GM18907 (cell line): ENCODE measurements at regions not wholly inside any gene's neighbourhood (a gene's known extent, or its start where the extent isn't known, plus 50 kb on each side); places are given as distances from the start of the nearest gene placed in this dataset.

Experiments
- ATAC-seq: cut with Tn5 transposase; IDR thresholded peaks from one replicate; pipeline ENCODE4 v1.9.1; 2021; ENCODE audit warnings: mild to moderate bottlenecking, moderate library complexity; ENCODE audit not compliant: unreplicated experiment

- ATAC-seq: no peak
Measured at GRCh38 chr16:80427795-80428194, 113.0 kb upstream of the DYNLRB2 start.

DNA sequence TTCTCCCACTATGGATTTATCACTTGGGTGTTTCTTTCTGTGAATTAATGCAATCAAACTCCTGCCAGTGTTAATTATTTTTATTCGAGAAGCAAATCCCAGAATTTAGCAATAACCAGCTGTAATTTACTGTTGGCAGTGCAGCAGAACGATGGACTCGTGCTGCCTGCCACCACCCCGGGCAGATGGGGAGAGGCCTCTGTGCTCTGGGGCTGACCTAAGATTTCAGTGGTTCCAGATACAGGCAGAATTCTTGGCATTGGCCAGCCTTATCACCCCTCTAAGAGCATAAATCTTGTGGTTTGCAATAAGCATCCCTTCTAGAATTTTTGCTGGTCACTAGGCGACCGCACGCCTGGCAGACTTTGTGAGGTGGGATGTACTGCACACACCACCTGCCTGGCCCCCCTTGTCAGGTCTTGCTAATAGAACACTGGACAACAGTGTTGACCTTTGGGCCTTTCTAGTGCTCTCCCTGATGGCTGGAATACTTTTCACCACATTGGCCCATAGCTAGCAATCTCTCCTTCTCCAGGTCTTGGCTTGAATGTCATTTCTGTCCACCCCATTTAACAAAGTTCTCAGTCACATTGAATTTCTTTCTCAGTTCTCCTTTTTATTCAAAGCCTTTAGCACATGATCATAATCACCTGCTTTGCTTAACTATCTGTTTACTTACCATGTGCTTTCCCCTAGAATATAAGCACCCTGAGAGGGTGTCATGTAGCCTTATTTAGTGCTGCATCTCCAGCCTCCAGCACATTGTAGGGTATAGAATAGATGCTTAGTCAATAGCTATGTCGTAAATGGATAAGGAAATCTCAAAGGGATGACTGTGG is 122.1 kb upstream of the DYNLRB2 start:
- ATAC-seq: no peak

GRCh38 chr16:80417706-80418271 is 123.0 kb upstream of the DYNLRB2 start:
- no peak for ATAC-seq

GRCh38 chr16:80408014-80408413 is 132.8 kb upstream of the DYNLRB2 start:
- ATAC-seq: no peak

DNA sequence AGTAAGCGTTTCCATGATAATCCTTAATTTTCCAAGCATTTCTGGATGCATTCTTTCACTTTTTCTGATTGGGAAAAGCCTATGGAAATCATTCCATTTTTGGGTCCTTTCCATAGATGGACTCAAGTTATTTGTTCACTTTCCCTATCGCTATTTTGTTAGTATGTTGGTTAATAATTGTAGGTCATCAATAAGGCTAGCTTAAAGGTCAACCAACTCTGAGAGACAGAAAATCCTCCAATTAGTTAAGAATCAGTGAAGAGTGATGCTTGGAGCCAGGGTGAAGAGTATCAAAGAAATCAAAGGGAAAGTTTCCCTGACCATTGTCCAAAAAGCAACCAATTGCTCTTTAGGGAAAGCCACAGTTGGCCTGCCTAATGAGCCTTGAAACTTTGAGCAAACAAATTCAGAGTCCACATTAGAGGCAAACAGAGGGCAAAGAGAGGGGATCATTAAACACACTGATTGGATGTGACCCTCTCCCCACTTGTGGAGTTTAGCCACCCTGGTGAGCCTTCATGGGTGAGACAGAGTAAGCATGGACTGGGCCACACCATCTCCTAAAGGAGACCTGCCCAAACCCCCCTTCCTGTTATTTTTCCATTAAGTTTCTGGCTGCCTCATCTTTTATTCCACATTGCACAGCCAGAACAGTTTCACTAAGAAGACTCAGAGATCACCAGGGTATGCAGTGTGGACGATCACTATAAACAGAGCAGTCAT is 133.4 kb upstream of the DYNLRB2 start:
- ATAC-seq: no peak

DNA sequence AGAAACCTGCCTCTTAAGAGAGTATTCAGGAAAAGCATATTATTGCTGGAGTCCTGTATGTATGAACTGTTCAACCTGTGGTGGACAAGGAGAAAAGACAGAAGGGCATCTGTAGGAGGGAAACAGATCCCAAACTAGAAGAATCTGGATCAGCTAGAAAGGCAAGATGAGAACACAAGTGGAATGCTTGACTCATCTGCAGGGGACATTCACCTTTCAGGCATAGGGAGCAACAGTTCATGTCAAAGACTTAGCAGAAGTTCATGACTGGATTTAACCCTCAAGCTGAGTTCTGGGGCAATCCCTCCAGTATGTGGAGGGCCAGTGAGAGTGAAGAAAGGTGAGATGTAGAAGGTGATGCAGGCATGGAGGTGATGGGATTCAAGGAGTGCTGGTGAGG is 135.9 kb upstream of the DYNLRB2 start:
- ATAC-seq: no peak

DNA sequence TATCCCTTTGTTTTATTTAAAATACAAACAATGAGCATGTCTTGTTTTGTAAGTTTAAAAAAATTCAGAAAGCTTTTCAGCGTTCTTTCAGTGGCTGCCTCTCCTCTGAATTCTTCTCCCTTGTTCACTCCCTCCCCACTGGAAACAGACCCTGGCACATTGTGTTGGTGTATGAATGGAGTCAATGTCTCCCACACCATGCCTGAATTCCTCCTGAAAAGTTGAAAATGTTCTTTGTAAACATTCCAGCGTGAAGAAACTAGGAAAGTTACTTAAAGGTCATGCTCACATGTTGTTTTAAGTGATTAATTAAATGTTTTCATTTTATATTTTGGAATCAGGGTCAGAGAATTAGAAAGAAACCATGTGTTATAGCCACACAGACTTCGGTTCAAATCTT is 136.9 kb upstream of the DYNLRB2 start:
- ATAC-seq: no peak

- no peak for ATAC-seq
Measured at GRCh38 chr16:80390871-80391489, 149.8 kb upstream of the DYNLRB2 start.

DNA sequence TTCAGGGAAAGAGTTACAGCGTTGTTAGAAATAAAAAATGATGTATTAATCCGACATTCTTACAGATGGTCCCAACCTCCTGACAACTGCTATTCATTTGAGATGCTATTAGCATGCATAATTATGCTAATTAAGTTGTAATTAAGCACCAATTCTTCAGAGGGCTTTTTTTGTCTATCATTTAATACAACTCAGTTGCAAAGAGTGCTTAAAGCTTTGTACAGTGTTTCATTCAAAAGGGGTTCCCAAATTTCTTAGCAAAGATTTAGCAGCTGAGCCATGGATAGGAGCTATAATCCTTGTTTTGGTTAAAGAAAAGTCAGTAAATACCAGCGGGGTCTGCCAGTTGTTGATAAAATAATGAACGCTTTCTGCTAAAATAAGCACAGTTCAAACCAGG is 150.7 kb upstream of the DYNLRB2 start:
- no peak for ATAC-seq

- no peak for ATAC-seq
Measured at GRCh38 chr16:80389338-80389737, 151.5 kb upstream of the DYNLRB2 start.

GRCh38 chr16:80387318-80387921 is 153.4 kb upstream of the DYNLRB2 start:
- ATAC-seq: no peak

DNA sequence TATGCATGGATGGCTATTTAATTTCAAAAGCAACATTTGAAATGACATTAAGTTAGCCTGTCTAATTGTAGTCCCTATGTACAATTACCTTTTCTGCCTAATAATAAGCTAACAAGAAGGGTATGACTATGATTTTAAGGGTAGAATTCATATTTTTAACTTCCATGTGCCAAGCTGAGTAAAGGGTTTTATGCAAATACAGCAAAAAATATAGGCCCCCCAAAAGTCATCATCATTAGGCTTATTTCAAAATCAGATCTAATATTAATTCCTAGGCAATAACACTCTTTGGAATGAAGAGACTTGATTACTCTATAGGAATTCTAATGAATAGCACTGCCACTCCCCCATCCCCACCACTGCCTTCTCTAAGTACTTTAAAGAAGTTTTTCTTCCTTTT is 155.9 kb upstream of the DYNLRB2 start:
- no peak for ATAC-seq

DNA sequence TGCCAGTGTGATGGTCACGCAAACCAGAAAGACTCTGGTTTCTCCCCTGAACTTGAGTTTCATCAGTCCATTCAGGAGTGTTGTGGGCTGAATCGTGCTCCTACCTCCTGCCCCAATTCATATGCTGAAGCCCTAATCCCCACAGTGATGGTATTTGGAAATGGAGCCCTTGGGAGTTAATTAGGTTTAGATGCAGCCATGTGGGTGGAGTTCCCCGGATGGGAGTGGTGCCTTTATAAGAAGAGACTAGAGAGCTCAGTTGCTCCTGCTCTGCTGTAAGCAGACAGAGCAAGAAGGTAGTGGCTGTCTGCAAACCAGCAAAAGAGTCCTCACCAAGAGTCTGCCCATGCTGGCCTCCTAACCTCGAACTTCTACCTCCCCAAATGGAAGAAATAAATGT is 160.3 kb upstream of the DYNLRB2 start:
- no peak for ATAC-seq

DNA sequence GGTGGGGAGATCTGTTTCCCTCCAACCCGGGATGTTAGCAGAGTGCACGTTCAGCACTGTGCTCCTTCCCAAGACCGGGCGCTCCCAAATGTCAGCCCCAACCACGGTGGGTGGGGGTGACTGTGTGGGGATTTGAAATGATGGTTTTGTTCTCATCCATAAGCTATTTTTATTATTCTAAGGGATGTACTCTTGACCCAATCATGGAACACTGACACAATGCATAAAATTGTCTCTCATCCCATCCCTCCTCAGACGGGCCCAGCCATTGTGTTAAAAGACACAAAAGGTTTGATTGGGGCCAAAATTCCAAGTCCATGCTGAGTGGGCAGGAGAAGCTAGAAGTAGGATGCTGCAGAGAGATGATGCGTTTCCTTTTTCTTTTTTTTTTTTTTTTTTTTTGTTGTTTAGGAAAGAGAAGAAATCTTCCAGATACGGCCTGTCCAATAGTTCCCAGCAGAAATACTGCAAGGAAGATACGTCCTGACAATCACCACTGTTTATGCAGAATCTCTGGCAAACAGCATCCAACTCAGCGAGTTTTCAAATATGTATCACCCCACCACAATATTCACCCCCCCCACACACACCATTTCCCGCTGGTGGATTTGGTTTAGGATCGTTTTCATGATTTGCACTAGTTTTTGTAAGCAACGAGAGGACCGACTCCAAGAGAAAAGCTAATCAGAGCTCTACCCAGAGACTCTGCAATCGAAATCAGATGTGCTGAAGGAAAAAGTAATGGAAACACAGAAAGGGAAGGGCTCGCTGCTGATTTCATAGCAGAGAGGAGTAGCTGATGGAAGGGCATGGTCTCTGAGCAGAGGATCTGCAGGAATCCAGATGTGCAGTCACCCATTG is 163.5 kb upstream of the DYNLRB2 start:
- ATAC-seq: no peak

DNA sequence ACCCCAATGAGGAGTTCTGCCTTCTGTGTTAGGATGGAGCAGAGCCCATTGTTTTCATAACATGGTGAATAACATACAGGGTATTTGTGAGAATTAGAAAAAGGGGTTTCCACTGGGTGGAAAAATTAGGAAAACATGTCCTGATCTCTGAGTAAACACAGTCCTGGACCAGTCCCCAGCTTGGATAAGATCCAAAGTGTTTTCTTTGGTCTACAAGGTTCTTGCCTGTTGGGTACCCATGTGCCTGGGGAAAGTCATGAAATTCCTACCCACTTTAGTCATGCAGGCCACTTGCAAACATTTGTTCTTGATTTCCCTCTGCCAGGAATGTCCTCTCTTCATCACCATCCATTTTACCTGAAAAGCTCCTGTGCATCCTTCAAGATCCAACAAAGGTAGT is 164.8 kb upstream of the DYNLRB2 start:
- no peak for ATAC-seq

DNA sequence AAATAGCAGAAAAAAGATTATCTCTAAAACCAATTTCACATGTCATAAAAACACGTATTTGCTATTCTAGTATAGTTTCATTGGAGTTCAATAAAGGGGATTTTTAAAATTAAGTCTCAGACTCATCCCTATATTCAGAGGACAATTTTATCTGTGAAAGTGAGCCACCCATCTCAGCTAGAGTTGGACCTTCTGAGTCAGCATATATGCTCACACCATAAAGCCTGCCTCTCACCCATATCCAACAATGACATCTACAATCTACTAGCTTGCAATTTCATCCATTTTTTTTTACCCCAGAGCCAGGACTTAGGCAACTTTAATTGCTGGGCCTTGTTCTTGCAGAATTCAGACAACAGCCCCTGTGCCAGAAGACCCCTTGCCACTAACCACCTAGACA is 165.3 kb upstream of the DYNLRB2 start:
- ATAC-seq: no peak

DNA sequence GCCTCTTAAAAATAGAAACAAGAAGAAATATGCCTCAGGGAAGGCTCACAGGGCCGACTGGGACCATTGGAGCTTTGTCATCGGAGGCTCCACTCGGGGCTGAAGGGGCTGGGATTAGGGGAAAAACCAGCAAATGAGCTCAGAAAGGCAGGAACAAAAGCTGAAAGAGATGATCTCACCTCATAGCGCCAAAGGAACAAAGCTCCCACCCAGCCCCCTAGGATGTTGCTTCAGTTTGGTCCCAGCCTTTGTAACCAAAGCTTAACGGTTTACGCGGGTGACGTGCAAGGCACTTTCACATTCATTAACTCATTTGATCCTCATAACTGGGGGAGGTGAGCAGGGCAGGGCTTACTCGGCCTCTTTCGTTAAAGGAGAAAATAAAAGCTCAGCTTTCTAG is 168.5 kb upstream of the DYNLRB2 start:
- no peak for ATAC-seq

DNA sequence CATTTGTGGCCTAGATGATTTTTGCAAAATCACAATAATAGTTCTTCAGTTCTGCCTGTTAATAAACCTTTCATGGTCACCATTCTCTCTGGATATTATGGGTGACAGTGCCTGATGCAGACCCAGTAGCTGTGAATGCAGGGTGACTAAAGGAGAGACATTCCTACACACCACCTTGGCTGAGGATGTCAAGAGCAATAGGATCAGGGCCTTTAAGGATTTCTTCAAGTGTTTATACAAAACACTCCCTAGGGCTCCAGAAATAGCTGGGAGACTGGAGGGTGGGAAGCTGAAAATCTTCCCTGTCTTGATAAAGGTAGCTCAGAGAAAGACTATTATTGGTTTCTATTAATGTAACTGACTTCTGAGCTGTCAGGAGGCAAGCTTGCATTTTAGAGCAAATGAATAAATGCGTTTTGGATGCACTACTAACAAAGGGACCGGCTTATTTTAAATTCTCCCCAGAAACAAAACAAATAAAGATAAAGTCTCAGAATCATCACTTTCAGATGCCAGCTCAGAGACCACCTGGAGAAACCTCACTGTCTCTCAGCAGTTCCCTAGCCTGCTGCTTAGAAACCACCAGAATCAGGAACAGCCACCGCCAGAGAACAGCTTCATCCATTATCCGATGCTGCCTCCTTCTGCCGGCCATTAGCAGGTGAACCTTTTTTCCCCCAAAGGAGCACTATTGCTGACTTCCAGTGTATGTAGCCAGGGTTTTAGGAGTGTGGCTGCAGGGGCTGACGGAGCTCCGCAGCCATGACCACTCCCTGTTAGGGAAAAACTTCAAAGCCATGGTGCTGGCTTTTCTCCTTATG is 171.4 kb upstream of the DYNLRB2 start:
- no peak for ATAC-seq

GRCh38 chr16:80367037-80367658 is 173.6 kb upstream of the DYNLRB2 start:
- ATAC-seq: no peak
